Lung microvascular endothelial cell (primary cell): ENCODE measurements at regions not wholly inside any gene's neighbourhood (a gene's known extent, or its start where the extent isn't known, plus 50 kb on each side); places are given as distances from the start of the nearest gene placed in this dataset.

Experiments used
- DNase-seq, 2 donors: peaks; one replicate each; pipeline versions ENCODE4 v3.0.0 to v3.0.0-alpha.2; 2010; ENCODE audit warnings: low read depth in 2 of 2

DNA sequence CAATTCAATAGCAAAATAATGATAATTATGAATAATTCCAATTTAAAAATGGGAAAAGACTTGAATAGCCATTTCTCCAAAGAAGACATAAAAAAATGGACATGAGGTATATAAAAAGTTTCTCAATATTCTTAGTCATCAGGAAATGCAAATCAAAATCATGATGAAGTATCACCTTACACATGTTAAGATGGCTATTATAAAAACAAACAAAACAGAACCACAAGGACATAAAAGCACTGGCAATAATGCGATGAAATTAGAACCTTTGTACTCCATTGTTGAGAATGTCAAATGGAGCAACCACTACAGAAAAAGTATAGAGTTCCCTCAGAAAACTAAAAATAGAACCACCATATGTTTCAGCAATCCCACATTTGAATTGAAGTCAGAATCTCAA lies 1186.1 kb downstream of the SLITRK5 start:
- DNase-seq = no peak

DNA sequence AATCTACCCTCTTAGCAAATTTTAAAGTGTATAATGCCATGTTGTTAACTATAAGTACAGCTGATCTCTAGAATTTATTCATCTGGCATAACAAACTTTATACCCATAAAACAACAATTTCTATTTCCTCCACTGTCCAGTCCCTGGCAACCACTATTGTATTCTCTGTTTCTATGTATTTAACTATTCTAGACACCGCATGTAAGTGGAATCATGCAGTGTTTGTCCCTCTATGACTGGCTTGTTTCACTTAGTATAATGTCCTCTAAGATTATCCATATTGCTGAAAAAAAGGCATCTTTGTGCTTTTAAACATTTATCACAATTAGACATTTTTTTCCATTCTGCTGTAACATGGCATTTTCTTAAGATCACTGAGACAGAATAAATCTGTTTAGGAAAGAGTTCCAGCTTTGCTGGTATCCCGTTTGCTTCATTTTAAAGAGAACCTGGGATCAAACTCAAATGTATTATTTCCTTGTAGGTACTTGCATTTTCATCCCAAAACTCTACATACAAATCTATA lies 1191.0 kb downstream of the SLITRK5 start:
- DNase-seq = no peak

GRCh38 chr13:88863116-88863515 lies 1191.9 kb downstream of the SLITRK5 start:
- DNase-seq = no peak

DNA sequence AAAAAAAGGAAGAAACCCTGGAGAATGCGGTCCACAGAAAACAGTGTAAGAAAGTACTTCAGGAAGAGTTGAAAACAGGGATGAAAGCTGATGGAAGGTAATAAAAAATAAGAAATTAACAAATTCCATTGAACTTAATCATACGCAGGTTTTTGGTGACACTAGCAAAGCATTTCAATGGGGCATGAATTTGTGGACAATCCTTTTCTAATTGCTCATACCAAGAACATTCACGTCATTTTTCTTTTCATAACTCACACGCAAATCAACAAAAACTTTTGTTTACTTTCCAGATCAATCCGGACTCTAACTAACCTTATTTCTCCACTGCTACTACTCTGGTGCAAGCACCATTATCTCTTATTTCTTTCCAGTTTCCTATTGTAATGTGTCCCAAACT lies 1195.0 kb downstream of the SLITRK5 start:
- DNase-seq = no peak

GRCh38 chr13:88883741-88884140 lies 1212.6 kb downstream of the SLITRK5 start:
- no peak for DNase-seq

GRCh38 chr13:88887045-88887662 lies 1216.0 kb downstream of the SLITRK5 start:
- no peak for DNase-seq

GRCh38 chr13:88895261-88895941 lies 1224.2 kb downstream of the SLITRK5 start:
- DNase-seq = no peak

DNA sequence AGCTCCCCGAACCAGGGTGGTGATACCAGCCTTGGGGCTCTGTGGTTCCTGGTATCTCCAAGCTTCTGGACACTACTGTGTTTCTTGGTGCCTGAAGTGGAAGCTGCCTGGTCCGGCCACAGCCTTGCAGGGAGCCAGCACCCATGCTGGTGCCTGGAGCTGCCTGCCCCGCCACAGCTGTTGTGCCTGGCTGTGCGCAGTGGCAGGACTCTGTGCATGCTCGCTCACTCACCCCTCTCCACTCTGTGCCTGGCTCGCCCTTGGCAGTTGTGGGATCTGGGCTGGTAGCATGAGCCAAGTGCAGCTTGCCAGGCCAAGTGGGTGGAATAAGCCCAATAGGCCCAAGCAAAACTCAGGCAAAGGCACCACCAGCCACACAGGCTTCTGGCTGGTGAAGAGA lies 1225.3 kb downstream of the SLITRK5 start:
- no peak for DNase-seq

DNA sequence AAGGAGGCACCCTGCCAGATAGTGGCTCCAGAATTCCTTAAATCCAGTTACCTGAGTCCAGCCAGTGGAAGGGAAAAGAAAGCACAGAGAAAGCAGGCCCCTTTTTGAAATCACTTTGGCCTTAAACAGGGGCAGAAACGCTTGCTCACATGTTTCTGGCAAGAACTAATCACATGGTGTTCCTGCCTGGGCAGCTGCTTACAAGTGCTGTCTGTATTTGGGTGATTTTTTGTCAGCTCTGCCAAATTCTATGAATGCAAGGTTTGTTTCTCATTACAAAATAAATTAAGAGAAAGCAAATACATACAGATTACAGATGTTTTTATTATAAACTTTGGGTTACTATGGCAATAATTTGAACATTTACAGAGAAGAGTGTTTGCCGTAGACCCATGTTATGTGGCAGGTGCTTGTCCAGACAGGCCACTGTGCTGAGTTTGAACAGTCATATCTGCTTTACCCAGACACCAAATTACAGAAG lies 1237.8 kb downstream of the SLITRK5 start:
- no peak for DNase-seq

GRCh38 chr13:88919970-88920628 lies 1248.9 kb downstream of the SLITRK5 start:
- no peak for DNase-seq

- no peak for DNase-seq
Observed at GRCh38 chr13:88925954-88926353, 1254.8 kb downstream of the SLITRK5 start.

DNA sequence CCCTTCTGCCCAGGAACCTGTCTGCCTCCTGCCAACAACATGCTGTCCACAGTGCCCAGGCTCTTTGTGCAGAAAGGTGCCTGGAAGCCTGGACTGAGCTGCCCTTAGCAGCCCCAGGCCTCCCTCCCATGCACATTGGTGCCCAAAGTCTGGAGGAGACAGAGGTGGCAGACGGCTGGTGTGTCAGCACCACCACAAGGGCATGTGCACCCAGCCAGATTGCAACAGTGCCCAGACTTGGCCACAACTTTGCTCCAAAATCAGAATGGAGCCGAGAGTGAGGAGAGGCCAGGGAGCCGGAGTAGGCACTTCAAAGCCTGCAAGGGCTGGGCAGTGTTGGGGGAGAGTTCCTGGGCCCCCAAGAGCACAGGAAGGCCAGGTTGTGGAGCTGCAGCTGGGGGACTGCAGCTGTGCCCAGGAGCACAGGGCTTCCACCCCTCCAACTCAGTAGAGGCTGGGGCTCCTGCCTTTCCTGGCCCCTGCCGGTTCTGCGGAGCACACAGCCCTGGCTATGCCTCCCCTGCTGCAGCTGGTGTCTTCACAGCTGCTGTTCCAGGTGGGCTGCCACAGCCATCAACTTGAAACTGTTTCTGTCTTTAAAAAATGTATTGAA lies 1255.8 kb downstream of the SLITRK5 start:
- DNase-seq = no peak

DNA sequence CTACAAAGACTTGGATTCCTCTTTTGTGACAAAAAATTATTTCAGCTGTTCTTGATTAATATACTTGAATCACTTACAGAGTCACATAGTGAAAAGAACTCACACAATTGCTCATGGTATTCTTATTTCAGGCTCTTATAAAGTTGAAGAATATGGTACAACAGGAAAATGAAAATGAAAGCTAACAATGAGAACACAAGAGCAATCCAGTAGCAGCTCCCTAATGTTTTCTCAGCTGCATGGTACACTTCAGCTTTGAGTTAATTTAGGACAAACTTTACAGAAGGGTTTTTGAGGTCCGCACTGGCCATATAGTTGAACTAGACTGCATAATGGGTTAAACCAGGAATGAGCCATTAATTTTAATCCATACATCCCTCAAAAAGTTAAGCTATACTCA lies 1261.8 kb downstream of the SLITRK5 start:
- DNase-seq = no peak

DNA sequence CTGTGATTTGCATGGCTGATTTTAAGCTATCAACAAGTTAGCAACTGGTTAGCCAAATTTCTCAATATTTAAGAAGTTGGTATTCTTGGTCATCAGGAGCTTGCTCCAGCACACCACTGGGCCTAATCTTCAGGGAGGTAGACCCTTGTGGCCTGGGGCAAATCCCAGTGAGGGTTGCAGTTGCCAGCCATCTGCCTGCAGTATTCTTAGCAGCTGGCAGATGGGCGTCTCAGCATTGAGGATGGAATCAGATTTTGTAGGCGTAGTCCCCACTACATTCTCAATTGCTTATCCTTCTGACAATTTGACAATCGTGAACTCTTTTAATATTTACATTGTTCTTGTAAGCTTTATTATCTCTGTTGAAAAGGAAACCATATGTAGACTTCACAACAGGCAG lies 1266.2 kb downstream of the SLITRK5 start:
- no peak for DNase-seq

GRCh38 chr13:88945793-88946192 lies 1274.6 kb downstream of the SLITRK5 start:
- DNase-seq = no peak

GRCh38 chr13:88948501-88948900 lies 1277.3 kb downstream of the SLITRK5 start:
- no peak for DNase-seq

GRCh38 chr13:88958821-88959220 lies 1287.7 kb downstream of the SLITRK5 start:
- no peak for DNase-seq

DNA sequence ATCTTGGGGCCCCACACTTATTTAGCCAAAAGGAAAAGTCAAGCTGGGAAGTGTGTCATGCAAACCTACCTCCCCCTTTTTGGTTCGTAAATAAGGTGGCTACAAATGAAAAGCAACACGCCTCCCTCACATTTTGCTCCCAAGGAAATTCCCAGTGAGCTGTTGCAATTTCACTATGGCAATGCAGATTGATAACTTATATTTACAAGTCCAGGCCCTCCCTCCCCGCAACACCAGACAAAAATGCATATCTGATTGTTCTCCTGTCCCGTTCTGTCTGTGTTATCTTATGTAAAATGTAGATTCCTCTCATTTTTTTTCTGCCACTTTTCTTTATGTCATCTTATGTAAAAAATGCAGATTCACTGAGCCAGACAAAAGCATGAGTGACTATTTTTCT lies 1305.3 kb downstream of the SLITRK5 start:
- no peak for DNase-seq

DNA sequence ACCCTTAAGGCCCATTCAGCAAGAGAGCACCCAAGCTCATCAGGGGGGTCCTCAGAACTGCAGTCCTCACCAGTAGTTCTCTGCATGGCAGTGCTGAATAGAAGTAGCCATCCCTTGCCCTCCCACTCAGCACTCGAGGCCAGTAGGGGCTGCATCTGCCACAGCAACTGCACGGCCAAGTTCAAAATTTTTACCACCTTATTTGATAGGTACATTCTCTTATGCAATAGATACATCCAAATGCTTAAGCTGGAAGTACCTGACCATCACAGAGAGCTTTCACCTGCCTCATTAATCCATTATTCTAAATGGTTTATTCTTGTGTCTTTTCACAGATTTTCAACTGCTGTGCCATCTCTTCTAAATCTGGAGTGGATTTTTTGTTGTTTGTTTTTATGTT lies 1307.4 kb downstream of the SLITRK5 start:
- no peak for DNase-seq

DNA sequence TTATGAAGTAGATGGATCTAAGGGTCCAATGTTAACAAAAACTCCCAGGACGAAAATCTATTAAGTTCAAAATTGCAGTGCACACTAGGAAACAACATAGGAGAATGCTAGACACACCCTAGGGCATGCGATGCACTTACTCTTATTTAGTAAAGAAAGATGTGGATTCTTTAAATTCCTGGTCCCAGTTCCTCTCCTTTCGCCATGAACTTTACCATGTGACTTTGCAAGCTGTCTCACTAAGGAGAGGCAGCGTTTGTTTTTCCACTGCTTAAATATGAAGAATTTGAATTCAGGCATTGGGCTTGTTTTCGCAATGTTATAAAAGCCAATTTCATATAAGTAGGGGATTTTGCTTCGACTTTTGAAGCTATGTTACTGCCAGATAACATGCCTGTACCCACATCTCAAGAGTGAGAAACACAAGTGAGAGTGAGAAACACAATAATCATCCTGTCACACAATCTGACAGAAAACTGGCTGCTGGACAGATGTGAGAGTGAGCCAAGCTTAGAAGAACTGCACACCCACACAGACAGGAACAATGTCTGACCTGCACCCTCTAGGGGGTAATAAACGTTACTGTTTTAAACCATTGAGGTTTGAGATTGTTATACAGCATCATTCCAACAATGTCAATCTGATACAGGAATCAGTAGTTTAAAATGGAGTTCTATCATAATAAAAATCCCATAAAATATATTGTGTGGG lies 1308.4 kb downstream of the SLITRK5 start:
- no peak for DNase-seq

- DNase-seq = no peak
Observed at GRCh38 chr13:89003656-89004055, 1332.5 kb downstream of the SLITRK5 start.

DNA sequence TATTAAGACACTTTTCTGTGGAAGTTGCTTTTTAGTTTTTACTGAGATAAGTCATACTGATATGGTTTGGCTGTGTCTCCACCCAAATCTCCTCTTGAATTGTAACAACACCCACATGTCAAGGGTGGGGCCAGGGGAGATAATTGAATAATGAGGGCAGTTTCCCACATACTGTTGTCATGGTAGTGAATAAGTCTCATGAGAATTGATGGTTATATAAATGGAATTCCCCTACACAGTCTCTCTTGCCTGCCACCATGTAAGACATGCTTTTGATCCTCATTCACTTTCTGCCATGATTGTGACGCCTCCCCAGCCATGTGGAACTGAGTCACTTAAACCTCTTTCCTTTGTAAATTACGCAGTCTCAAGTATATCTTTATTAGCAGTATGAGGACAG lies 1340.4 kb downstream of the SLITRK5 start:
- no peak for DNase-seq
